ENCODE measurements at regions not wholly inside any gene's neighbourhood (a gene's known extent, or its start where the extent isn't known, plus 50 kb on each side); places are given as distances from the start of the nearest gene placed in this dataset.
"Not testable (repeated sequence)": the region's sequence is repeated elsewhere in the genome, so short reads cannot be mapped to it uniquely, and the experiment has no call there.

GRCh38 chr12:131230340-131231031 lies 276.8 kb downstream of the ADGRD1 start:
- DNase-seq = no peak

- DNase-seq = no peak
Observed at GRCh38 chr12:131231032-131231980, 277.6 kb downstream of the ADGRD1 start.

- DNase-seq = no peak
Observed at GRCh38 chr12:131232036-131232435, 278.3 kb downstream of the ADGRD1 start.

DNA sequence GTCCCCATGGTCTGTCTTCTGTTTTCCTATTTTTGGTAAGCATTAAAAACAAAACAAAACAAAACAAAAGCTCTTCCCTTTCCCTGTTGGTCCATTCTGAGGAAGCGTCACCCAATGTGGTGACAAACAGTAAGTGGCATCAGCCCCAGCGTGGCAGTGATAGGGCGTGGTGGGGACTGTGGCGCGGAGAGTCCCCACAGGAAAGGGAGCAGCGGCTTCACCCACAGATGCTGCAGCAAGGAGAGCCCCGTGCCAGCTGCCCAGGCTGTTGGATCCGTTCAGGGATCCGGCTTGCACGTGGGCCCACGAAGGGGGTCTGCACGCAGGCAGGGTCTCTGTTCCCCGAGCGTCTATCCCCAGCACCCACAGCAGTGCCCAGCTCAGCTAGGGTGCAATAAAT lies 279.2 kb downstream of the ADGRD1 start:
- DNase-seq = not testable (repeated sequence)

DNA sequence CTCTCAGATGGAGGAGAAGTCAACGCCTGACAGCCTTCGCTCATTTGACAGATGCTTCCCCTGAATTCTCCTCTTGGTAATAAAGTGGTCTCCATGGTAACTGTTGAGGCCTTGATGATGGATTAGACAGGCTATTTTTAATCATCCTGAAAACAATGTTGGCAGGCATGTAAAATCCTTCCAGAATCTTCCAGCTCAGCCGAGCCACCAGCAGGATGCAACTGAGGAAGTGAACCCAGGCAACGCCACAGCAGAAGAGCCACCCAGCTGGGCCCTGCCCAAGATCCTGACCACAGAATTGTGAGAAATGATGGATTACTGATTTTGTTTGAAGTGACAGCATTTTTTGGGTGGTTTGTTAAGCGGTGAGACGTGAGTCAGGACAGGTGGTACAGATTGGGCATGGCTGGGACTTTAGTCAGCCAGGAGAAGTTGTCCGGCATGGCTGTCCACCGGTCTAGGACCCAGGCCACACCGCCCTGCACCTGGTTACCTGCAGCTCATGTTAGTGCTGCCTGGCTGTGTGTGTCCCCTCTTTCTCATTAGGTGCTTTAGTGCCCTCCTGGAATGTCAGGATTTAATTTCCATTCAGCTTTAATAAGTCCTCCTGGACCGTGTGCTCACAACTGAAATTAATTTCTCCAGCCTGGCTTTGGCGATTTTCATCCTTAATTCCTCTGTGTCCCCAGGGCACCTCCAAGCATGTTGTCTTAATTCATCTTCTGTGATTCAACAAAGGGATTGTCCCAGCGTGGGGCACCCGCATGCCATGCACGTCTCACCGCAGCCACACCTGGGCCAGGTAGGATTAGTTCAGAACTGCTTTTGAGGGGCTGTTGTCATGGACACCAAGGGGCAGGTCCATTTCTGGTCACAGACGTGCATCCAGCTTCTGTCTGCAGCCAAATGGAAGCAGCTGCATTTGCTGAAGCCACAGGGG lies 280.4 kb downstream of the ADGRD1 start:
- not testable (repeated sequence) for DNase-seq

GRCh38 chr12:131234841-131235271 lies 281.1 kb downstream of the ADGRD1 start:
- not testable (repeated sequence) for DNase-seq

DNA sequence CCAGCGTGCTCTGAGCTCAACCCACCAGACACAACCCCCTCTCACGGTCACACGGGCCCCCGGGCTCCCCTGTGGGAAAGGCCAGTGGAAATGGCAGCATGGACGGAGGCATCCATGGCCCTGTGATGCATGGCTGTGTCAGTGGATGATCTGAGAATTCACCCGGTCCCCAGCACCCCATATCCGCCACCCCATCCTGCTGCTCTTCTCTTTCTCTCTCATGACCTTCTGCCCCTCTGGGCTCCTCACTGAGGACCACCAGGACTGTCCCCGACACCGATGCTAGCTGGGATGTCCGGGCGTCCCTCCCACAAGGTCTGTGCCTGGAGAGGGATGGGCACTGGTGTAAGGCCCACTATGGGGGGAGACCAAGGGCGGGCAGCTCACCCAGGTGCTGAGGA lies 282.2 kb downstream of the ADGRD1 start:
- DNase-seq = no peak

DNA sequence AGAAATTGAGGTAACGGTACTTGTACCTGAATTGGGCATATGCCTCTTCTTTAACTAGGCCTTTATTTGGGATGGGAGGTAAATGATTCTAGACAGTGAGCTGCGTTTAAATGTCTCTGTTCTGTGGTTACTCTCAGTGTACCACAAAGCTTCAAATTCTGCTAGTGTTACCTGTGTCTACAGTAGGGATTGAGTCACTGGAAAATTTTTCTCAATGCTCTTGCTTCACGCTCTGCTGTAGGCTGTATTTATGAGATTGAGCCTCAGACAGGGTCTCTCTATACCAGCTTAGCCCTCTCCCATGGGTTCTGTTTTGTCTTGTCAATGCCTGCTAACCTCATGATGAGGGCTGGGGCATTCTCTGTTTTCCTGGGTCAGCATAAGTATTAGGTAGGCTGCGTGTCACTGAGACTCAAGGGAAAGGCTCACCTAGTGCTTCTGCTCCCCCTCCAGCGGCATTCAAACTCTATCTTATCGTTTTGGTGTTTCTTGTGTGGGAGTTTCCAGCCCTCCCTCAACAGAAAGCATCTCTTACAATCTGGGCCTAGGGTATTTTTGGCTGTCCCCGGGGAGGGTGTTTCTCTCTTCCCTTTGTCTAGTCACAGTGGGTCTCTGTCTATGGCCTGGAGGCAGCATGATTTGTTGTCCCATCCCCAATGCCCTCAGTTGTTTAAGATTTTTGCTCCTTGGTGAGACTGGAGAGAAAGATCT lies 285.8 kb downstream of the ADGRD1 start:
- no peak for DNase-seq

- DNase-seq = peak; percentile 14
Observed at GRCh38 chr12:131241517-131241916, 287.8 kb downstream of the ADGRD1 start.

DNA sequence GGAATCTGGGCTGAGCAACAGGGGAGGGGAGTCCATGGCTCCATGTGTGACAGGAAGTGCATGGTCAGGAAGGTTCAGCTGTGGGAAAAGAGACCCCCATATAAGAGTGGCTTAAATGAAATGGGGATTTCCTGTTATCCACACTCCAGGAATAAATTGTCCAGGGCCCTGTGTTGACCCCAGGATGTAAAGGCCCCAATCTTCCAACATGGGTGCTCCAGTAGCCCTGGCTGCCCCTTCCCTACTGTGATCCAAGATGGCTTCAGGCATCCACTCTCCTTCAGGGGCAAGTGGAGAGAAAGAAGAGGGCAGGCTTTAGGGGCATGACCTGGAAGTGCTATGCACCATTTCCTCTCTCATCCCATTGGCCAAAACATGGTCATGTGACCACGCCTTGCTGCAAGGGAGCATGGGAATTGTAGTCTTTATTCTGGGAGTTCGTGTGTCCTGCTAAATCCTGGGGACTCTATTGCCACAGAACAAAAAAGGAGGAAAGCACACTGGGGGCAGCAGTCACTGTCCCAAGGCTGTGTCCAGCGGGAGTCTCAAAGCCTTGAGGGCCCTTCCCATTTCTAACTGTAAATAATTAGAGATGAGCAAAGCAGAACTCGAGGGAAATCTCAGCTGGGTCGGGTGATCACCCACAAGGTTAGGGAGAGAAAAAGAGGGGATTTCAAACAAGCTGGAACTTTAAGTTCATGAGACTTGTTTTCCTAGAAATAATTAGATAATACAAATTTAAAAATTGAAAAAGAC lies 289.2 kb downstream of the ADGRD1 start:
- peak; percentile 92 for DNase-seq

DNA sequence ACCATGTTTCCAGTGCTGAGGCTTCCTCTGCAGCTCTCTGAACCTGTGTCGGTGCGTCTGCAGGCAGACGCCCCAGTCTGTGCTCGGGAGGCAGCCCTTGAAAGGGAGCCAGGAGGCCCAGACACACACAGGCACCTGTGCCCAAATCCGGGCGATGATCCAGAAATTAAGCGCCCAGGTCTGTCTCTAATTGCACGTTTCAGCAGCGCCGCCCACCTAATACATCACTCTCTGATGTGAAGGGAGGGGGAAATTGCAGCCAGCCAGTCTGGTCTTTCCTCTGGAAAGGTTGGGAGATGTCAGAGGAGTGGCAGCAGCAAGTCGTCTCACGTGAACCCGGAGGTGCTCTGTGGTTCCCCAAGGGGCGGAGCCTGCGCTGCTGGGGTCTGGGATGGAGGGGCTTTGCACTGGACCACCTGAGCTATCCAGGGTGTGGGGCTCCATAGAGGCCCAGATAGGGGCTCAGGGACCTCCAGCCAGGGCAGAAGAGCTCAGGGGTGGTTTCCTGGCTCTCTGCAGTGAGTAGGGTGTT lies 290.5 kb downstream of the ADGRD1 start:
- DNase-seq = not testable (repeated sequence)

- not testable (repeated sequence) for DNase-seq
Observed at GRCh38 chr12:131245161-131245560, 291.5 kb downstream of the ADGRD1 start.

DNA sequence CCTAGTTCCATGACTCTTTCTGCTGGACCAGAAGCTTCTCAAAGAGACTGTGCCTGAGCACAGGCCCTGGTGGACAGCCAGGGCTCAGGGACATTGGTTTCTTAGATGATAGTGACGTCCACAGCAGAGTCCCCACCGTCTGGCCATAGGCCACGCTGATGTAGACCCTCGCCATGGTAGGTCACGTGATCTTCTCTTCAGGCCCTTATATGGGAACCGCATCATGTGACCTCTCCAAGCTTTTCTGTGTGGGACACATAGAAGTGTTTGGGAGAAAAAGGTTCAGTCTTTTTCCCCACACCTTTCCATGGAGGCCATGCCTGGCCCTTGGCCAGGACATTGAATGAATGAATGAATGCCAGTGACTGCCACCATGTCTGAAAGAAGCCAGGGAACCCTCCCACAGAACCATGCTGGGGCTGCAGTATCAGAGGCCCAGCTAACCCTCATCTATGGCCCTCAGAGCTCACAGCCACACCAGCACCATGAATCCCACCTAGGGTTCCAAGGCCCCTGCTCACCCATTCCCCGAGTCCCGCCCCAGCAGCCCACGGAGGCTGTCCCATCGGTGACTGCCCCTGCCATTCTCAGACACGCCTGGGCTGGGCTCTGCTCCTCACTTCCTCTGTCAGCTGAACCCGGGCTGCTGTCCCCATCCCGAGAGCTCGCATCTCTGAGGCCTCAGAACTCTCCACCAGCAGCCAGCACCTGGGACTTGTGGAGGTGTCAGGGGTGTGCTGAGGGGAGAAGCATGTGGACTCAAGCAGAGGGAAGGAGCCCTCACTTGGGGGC lies 292.1 kb downstream of the ADGRD1 start:
- DNase-seq = no peak

DNA sequence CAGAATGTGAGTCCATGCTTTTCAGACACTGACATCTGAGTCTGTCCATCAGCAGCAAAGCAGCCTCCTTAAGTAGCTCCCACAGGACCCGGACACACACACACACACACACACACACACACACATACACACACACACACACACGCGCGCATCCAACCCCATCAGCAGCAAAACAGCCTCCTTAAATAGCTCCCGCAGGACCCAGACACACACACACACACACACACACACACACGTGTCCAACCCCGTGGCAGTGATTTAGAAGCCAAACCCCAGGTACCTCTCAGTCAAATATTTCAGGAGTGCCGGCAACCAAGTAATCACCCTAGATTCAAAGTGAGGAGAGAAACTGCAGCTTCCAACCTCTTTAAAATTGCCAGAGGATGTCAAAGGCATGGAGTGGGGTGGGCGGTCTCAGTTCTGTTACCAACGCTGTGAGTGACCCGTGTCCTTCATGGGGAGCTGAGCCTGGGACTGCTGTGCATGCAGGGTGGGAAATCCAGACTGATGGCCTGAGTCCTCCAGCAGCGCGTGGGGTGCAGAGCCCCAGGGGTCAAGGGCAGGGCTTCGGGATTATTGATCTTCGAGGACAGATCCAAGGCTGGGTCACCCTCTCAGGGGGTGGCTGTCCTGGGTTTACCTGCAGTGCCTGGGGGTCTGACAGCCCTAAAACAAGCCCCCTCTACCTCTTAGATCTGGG lies 293.5 kb downstream of the ADGRD1 start:
- DNase-seq = not testable (repeated sequence)

GRCh38 chr12:131247875-131248274 lies 294.2 kb downstream of the ADGRD1 start:
- DNase-seq = not testable (repeated sequence)

- DNase-seq = peak; percentile 7
Observed at GRCh38 chr12:131249246-131250027, 295.7 kb downstream of the ADGRD1 start.

DNA sequence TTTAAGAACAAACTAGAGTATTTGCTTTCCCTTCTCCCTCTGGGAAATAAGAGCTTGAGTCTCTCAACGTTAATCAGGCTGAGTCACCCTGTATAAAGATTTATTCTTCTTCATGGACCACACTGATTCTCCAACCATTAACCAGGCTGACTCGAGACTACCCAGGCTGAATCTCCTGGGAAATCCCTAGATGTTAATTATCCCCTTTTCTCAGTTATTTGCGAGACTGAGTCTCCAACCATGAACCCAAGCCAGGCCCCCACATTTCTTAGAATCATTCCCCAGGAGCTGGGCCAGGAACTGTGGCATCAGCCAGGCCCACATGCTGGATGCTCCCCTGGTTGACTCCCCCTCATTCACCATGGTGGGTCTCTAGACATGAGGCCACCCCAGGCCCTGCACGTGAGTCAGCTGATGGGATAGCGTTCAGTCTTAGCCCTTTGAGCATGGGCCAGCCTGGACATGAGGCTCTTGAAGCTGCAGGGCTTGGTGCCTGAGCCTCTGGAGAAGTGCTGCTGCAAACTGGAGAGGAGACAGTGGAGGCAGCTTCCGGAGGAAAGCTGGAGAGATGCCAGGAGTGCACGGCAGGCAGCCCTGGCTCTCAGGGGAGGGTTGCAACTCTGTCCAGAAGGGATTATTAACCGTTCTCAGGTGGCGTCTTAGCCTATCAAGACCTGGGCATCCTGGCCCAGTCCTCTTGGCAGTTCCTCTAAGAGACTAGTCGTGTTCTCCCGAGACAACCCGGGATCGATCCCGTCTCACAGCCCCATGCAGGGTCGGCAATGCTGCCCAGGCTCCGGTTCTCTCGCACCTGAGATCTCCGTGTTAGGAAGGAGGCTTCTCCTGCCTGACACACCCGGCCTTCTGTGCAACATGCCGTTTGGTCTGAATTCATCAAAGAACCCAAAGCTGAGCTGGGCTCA lies 296.6 kb downstream of the ADGRD1 start:
- no peak for DNase-seq

- DNase-seq = no peak
Observed at GRCh38 chr12:131250951-131251315, 297.2 kb downstream of the ADGRD1 start.

Measured in OCI-M1 (cell line).